IPS DF 4.7 (cell line): ENCODE measurements at regions not wholly inside any gene's neighbourhood (a gene's known extent, or its start where the extent isn't known, plus 50 kb on each side); places are given as distances from the start of the nearest gene placed in this dataset.
"Not testable (repeated sequence)": the region's sequence is repeated elsewhere in the genome, so short reads cannot be mapped to it uniquely, and the experiment has no call there.

ENCODE experiments used
- DNase-seq: peaks from one replicate; pipeline ENCODE4 v3.0.0-alpha.2; 2013; ENCODE audit warnings: low spot score; ENCODE audit errors: extremely low read depth

DNA sequence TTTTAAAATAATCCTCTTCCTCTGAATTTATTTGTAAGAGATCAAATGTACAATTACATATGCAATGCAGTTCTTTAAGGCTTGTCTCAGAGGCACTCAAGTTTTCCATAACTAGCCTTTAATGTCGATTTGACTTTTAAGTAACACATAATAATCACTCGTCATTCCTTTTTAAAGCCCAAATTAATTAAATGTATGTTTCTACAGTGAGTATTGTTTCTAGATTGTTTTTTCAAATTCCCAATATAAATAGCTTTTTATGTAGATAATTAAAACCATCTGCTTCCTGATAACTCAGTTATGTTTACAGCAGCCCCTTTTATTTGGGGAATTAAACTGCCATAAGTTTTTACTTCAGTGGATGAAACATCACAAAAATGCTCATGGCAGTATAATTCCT, 185.1 kb downstream of the ETNK1 start:
- no peak for DNase-seq

DNA sequence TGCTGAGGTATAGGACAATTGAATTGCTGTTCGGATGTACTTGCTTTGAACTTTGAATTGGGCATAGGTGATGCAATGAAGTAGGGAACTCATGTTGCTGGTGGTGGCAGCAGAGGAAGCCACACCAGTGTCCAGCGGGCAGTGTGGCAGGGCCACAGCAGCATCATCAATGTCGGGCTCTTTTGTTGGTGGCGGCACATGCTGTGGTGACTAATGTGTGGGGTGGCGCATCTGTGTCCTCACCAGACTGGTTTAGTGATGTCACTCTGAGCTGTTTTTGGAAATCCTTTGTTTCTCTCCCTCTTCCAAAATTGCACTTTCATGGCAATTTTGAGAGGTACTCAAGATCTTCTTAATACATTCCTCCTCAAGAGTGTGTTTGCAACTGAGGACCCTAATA, 187.6 kb downstream of the ETNK1 start:
- DNase-seq: no peak

DNA sequence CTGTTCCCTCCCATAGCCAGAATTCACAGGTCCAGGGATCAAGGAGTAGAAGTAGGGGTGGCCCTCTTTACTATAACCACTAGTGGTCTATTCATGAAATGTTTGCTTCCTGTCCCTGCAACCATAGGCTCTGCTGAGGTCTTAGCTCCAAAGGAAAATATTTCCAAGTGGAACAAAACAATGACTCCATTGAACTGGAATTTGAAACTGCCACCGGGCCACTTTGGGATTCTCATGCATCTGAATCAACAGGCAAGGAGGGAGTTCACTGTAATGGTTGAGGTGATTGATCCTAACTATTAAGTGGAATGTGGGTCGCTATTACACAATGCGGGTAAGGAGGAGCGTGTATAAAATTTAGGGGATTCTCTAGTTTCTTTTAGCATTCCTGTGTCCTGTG, 197.0 kb downstream of the ETNK1 start:
- no peak for DNase-seq

DNA sequence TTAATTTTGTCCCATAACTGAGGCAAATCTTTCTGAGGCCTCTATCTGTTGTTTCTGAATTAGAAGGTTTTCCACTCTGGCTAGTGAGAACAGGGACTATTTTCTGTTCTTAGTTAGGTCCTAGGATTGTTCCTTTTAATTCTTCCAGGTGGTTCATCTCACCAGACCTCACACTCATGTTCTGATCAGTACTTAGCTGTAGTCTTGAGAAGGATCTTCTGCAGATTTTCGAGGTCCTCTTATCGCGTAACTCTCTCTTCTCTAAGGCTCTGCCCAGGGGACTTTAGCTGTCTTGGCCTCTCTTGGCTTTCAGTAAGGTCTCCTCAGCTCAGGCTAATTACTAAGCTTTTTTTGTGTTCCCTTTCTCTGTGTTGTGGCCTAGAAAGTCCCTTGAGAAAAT, 201.1 kb downstream of the ETNK1 start:
- no peak for DNase-seq

DNA sequence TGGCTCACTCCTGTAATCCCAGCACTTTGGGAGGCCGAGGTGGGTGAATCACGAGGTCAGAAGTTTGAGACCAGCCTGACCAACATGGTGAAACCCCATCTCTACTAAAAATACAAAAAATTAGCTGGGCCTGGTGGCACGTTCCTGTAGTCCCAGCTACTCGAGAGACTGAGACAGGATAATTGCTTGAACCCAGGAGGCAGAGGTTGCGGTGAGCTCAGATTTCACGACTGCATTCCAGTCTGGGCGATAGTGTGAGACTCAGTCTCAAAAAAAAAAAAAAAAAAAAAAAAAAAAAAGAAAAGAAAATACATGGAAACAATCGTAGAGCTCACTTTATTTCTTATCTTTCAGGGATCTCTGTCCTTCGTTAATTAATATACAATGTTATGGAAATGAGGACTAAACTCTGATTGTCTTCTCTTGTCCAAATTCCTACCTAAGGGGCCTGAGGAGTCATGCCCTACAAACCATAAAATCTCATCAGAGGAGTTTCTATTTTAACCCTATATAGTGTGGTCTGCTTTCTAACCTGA, 201.5 kb downstream of the ETNK1 start:
- not testable (repeated sequence) for DNase-seq

DNA sequence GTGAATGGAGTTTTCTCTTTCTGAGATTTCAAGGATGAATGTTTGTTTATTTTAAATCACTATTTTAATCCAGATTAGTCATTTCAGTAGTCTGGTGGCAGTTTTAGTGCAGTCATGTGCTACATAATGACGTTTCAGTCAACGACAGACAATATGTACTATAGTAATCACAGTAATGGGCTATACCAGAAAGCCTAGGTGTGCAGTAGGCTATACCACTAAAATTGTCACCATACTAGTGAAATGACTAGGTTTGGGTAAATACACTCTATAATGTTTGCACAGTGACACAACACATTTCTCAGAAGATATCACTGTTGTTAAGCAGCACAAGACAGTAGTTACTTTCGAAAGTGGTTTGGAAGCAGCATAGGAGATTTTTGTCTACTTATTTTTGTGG, 203.1 kb downstream of the ETNK1 start:
- no peak for DNase-seq

DNA sequence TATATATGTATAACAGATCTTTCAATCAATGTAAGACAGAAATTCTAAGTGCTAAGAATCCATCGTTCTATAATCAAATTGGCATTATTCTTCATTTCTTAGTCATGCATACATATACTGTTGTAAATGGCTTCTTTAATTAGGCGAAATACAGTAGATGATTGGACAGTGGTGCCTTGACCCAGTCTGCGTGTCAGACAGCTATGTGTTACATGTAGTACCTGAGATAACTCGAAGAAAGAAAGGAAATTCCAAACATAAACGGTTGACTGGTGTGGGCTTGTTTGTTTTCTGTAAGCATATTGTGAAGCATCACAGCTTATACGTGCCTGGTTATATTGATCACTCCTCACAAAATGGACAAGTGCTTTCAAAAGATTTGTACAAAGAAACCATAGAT, 210.5 kb downstream of the ETNK1 start:
- DNase-seq: no peak

DNA sequence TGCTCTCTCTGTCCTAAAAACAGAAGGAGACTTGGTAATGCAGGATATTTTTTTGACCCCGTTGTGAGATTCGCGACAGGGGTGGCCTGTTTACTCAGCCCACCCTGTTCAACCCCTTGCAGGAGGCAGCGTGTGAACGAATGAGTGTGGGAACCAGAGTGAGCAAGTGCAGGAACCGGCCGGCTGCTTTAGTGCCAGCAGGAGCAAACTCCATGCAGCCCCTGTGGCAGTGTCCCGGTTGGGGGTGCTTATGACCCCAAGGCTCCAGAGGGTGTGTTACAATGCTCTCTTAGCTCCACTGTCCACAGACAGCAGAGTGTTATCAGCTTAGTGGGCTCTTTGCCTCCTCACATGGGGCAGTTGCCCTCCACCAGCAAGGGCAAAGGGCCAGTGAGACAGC, 225.2 kb downstream of the ETNK1 start:
- no peak for DNase-seq

DNA sequence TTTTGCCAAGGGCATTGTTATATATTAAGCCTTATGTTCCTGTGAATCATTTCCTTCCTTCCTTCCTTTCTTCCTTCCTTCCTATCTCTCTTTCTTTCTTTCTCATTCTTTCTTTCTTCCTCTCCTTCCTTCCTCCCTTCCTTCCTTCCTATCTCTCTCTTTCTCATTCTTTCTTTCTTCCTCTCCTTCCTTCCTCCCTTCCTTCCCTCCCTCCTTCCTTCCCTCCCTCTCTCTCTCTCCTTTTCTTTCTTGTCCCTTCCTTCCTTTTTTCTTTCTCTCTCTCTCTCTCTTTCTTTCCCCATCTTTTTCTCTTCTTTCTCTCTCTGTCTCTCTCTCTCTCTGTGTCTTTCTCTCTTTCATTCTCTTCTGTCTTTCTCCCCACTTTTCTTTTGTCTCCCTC, 226.6 kb downstream of the ETNK1 start:
- no peak for DNase-seq

DNA sequence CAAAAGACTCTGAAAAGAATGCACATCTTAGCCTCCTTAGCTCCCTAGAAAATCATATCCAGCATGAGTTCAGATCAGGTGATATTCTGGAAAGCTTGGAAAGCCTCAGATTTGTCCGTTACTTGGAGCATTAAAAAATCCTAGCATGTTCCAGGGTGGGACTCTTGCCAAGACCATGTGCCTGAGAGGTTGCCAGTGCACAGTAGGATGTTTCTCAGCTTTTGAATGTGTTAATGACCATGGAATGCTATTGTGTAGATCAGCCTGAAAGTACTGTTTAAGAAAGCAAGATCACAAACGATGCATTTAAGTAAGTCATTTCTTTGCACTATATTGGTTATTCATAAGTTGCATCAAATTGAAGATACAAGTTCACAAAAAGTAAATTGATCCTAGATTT, 230.5 kb downstream of the ETNK1 start:
- no peak for DNase-seq

DNA sequence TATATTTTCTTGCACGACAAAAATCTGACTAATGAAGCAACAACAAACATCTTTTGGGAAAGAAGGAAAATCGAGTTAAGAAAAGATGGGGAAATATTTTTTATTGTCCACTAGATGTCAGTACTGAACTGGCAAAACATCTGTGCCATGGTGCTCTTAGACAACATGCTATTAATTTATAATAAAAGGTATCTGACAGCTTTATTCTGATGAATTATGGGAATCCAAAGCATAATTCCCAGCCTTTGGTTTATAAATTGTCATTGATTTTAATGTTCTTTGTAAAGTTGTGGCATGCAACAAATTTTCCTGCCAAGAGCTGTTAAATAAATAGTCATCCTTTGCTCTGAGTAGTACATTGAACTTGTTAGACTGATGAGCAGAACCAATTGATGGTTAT, 231.2 kb downstream of the ETNK1 start:
- no peak for DNase-seq

DNA sequence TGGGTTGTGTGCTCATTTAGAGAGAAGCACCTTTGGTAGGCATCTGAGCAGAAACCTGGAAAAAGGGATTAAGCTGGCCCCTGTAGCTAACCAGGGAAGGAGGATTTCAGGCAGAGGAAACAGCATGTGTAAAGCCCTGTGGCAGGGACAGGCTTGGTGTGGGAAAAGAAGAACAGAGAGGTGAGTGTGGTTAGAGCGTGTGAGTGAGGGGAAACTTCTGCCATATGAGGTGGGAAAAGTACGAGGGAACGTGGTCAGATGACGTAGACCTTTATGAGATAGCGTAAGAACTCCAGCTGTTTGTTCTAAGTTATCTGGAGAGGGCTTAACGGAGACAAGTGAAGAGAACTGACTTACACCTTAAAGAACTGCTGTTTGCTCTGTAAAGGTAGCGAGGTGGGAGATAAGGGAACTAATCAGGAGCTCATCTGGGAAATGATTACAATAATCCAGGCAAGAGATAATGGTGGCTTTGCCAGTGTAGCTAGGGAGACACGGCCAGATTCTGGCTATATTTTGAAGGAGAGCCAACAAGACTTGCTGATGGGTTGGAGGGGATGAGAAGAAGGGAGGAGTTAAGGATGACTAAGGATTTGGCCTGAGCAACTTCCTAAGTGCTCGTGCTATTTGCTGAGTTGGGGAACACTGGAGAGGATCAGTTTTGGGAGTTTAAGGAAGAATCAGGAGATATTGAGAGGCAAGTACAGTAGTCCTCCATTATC, 234.0 kb downstream of the ETNK1 start:
- DNase-seq: no peak

DNA sequence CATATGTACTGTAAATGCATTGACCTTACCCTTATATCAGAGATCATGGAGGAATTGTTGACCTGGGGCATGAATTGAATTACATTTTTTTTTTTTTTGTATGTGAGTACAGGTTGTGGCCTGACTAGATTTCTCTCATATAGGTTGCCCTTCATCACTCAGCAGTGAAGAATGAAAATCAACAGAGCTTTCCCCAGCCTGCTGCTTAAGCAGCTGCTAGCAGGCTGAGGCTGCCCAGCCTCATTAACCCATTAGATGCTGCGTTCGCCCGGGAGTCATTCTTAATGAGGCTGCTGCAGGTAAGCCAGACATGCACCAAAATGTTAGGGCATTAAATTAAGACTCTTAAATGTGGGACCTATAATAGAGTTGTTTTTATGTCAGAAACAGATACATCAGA, 236.0 kb downstream of the ETNK1 start:
- no peak for DNase-seq

DNA sequence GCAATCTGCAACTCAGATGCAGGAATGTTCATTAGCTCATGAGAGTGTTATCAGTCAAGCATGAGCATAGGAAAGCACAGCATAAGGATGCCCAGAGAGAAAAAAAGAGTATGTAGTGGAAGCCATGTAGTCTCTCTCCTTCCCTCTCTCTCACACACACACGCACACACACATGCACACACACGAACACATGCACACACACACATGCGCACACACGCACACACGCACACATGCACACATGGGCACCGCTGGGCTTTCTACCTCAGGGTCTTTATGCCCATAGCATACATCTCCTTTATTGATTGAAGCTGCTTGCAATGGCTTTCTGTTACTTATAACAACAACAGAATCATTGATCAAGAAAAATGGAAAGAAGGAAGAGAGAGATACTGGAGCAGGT, 240.9 kb downstream of the ETNK1 start:
- no peak for DNase-seq

DNA sequence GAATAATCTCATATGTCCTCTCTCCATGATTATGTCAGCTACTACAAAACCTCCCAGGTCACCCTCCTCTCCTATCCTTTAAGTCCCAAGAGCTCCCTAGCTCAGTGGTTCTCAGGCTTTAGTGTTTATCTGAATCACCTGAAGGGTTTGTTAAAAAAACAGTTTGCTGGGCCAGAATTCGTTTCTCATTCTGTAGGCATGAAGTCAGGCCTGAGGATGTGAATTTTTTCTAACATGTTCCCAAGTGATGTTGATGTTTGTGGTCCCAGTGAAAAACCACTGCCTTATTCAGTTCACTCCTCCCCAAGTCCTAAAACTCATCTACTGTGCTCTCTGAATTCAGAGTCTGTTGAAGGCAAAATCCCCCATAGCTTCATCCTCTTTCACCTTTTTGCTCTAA, 241.4 kb downstream of the ETNK1 start:
- DNase-seq: no peak

DNA sequence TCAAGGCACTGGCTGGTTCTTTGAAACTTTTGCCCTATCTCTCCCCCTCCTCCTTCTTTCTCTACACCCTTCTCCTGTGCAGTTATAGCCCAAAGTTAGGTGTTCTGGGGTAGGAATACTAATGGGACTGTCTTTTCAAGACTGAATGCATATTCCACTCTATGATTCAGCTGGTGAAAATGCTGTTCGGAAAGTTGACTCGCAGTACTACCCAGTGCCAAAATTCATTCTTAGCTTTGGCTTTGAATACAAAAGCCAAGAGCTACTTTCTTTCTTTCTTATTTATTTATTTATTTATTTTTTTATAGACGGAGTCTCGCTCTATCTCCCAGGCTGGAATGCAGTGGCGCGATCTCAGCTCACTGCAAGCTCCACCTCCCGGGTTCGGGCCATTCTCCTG, 249.2 kb downstream of the ETNK1 start:
- no peak for DNase-seq

DNA sequence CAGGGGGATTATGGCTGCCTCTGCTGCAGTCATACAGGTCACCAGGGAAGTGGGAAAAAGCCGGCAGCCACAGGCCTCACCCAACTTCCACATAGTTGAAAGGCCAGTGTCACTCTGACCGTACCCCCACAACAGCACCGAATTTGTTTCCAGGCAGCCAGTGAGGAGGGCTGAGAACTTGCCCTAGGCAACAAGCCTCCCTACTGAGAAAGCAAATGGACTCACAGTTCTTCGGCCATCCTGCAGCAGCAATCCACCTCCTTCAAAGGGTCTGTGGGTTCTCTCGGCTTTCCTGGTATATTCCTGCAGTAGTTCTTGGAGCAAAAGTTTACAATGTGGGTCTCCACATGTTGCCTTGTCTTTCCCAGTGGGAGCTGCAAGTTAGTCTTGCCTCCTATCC, 251.3 kb downstream of the ETNK1 start:
- no peak for DNase-seq

DNA sequence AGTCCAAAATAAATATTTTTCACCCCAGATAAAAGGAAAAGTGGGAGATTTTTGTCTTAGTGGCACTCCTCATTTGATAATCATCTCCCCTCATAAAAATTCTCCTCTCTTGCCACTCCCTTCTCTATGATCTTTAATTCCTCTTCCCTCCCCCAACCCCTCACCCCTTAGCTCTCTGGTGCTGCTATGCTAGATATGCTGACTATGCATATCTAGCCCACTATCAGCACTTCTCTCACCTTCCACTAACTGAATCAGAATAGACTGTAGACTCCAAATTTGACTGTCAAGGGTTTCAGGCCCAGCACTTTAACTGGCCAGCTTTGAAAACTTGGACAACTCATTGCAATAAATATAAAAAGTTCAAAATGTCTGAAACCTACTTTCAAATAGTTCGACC, 254.2 kb downstream of the ETNK1 start:
- no peak for DNase-seq

DNA sequence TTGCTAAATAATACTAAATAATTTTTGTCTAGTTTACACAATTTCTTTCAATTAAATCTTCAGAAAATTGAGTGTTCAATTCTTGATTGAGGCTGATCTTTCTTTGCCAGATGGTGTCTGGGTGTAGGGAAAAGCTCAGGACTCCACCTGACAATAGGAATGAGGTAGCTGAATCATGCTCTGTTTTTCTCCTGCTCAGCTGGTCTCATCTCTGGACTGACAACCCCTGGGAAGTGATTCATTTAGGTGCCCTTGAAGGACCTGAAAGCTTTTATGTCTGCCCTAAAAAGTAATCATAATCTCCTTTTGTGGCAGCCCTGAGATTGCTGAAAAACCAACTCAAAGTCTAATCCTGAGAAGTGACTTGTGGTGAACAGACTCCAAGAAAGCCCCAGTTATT, 255.4 kb downstream of the ETNK1 start:
- no peak for DNase-seq

DNA sequence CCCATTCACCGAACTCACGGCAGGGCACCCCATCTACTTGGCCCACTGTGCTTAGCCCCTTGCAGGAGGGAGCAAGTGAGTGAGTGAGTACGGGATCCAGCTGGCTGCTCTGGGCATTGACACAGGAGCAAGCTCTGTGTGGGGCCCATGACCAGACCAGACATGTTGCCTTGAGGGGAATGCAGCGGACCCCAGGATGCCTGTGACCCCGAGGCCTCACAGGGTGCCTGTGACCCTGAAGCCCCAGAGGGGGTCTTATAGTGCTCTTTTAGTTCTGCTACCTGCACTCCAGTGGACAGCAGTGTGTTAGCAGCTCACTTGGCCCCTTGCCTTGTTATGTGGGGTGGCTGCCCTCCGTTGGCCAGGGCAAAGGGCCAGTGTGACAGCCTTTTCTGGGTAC, 255.8 kb downstream of the ETNK1 start:
- DNase-seq: no peak

DNA sequence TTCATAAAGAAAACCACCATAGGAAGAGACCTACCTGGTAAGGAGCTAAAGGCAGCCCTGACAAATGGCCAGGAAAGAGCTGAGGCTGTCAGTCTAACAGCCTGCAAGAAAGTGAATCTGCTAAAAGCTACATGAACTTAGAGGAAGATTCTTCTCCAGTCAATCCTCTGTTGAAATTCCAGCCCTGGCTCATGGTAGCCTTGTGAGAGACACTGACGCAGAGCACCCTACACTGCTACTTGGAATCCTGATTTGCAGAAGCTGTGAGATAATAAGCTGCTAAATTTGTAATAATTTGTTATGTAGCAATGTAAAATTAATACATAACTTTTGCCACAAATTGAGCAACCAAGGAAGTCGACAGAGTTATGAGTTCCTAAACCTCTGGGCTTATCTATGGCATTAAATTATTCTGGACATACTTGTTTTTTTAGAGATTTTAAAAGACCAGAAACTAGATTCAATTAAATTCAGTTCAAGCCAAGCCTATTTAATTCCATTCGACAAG, 257.0 kb downstream of the ETNK1 start:
- no peak for DNase-seq

DNA sequence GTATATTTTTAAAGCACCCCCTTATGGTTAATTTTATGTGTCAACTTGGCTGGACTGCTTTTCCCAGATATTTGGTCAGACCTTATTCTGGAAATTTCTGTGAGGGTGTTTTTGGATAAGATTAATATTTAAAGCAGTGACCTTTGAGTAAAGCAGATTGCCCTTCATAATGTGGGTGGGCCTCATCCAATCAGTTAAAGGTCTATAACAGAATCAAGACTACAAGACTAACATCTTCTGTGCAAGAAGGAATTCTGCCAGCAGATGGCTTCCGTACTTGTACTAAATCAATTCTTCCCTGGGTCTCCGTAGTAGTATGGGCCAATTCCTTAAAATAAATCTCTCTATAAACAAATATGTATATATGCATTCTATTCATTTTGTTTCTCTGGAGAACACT, 257.6 kb downstream of the ETNK1 start:
- no peak for DNase-seq

DNA sequence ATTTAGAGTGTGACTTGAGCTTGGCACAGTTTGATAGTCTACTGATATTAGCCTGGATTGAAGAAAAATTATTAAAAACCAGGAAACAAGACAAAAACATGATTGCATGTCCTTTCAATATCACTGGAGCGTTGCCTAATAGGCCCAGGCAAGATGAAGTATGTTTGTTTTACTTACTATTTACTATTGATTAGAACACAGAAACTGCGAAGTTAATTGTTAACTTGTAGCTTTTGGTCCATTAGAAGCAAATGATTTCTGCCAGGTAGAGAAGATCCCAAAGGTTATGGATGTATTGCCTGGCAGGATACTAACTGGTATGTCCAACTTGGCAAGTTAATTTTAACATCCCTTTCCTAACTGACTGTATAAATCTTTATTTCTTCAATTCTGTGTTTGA, 268.9 kb downstream of the ETNK1 start:
- DNase-seq: no peak

DNA sequence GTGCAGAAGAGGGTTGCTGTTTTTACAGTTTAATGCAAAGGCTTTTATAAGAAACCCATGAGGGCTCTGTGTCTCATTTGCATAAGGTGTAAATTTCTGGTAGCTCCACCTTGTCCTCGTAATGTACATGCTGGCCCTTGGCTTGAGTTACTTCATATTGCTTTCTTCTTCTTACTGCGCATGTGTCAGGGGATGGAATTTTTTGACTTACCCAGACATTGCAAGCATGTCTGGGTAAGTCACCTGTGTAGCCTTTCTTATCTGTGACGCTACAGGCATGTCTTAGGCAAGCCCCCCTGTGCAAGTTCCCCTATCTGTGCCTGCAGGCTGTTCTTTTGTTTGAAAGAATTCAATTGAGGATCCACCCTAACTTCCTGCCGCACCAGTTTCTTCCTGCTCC, 274.2 kb downstream of the ETNK1 start:
- no peak for DNase-seq
